GM12874 (cell line): ENCODE measurements at regions not wholly inside any gene's neighbourhood (a gene's known extent, or its start where the extent isn't known, plus 50 kb on each side); places are given as distances from the start of the nearest gene placed in this dataset.

Experiments used
- TF ChIP-seq, protein P1 (sequence below): IDR thresholded peaks from 2 replicates; pipeline ENCODE4 v1.5.1; 2011; ENCODE audit warnings: low read depth, mild to moderate bottlenecking, control low read depth, low read length, moderate library complexity; ENCODE audit not compliant: insufficient read depth

DNA sequence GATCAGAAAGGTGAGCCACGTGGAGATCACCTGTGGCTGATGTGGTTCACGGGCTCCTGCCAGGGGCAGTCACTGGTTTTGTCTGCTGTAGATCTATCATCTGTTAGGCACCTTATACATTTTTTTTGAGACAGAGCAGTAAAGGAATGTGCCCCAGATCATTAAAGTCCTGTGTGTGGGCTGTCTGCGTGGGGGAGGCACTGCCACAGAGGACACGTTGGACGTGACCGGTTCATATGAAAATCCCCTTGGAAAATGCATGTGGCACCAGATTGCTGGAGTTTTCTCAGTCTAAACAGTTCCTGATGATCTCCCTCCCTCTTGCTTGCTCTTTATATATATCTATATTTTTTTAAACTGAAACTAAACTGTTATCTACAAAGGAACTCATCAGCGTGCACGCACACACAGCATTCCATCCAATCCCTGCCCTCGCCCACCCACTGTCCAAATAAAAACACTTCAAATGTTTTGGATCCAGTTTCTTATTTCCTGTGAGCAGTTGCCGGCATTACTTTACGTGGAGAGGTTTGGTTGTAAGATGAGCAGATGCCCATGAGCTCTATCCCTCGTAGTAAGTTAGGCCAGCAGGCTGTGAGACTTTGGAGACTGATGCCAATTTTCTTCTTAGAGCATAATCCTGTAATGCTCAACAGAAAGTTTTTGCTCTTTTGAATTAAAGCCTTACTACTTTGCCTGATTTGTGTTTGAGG, 161.6 kb upstream of the EXOC2 start:
- TF ChIP-seq, protein P1, sequence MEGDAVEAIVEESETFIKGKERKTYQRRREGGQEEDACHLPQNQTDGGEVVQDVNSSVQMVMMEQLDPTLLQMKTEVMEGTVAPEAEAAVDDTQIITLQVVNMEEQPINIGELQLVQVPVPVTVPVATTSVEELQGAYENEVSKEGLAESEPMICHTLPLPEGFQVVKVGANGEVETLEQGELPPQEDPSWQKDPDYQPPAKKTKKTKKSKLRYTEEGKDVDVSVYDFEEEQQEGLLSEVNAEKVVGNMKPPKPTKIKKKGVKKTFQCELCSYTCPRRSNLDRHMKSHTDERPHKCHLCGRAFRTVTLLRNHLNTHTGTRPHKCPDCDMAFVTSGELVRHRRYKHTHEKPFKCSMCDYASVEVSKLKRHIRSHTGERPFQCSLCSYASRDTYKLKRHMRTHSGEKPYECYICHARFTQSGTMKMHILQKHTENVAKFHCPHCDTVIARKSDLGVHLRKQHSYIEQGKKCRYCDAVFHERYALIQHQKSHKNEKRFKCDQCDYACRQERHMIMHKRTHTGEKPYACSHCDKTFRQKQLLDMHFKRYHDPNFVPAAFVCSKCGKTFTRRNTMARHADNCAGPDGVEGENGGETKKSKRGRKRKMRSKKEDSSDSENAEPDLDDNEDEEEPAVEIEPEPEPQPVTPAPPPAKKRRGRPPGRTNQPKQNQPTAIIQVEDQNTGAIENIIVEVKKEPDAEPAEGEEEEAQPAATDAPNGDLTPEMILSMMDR, result no peak

DNA sequence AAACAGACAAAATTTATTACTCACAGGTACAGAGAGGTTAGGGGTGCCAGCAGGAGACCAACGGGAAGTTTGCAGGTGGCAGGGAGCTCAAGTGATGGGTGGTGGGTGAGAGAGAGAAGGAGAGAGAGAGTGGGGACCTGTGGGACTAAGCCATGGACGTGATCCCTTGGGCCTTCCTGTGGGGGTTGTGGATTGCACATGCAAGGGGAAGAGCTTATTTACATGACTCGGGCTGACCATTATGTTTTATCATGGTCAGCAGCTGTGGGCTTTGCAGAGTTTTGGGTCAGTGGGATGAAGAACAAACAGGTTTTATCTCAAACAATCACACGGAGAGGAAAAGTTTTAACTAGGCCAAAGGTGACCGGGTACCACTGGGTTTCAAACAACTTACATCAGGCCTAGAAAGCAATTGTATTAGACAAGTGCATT, 156.2 kb upstream of the EXOC2 start:
- TF ChIP-seq, protein P1, result no peak

- TF ChIP-seq, protein P1, result no peak
Observed at GRCh38 chr6:845566-845965, 152.6 kb upstream of the EXOC2 start.

- TF ChIP-seq, protein P1, result no peak
Observed at GRCh38 chr6:845101-845500, 152.2 kb upstream of the EXOC2 start.

GRCh38 chr6:842141-842540, 149.2 kb upstream of the EXOC2 start:
- TF ChIP-seq, protein P1, result no peak

DNA sequence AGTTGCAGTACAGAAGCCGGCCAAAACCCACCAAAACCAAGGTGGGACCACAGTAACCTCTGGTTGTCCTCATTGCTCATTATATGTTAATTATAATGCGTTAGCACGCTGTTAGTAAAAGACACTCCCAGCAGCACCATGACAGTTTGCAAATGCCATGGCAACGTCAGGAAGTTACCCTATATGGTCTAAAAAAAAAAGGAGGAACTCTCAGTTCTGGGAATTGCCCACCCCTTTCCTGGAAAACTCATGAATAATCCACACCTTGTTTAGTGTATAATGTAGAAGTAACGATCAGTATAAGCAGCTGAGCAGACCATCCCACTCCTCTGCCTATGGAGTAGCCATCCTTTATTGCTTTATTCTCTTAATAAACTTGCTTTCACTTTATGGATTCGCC, 148.6 kb upstream of the EXOC2 start:
- TF ChIP-seq, protein P1, result no peak

- TF ChIP-seq, protein P1, result no peak
Observed at GRCh38 chr6:839201-839600, 146.3 kb upstream of the EXOC2 start.
